ENCODE measurements at regions not wholly inside any gene's neighbourhood (a gene's known extent, or its start where the extent isn't known, plus 50 kb on each side); places are given as distances from the start of the nearest gene placed in this dataset.
"Not testable (repeated sequence)": the region's sequence is repeated elsewhere in the genome, so short reads cannot be mapped to it uniquely, and the experiment has no call there.

GRCh38 chr7:131843898-131844331 lies 287.5 kb upstream of the PODXL start:
- DNase-seq: no peak

- no peak for DNase-seq
Measured at GRCh38 chr7:131839967-131840690, 283.7 kb upstream of the PODXL start.

- no peak for DNase-seq
Measured at GRCh38 chr7:131836733-131837132, 280.3 kb upstream of the PODXL start.

- DNase-seq: no peak
Measured at GRCh38 chr7:131835141-131835540, 278.7 kb upstream of the PODXL start.

GRCh38 chr7:131830681-131831080 lies 274.3 kb upstream of the PODXL start:
- DNase-seq: no peak

- DNase-seq: no peak
Measured at GRCh38 chr7:131829947-131830558, 273.6 kb upstream of the PODXL start.

- no peak for DNase-seq
Measured at GRCh38 chr7:131827421-131827820, 271.0 kb upstream of the PODXL start.

GRCh38 chr7:131826960-131827359 lies 270.5 kb upstream of the PODXL start:
- DNase-seq: no peak

- not testable (repeated sequence) for DNase-seq
Measured at GRCh38 chr7:131823961-131824440, 267.6 kb upstream of the PODXL start.

- no peak for DNase-seq
Measured at GRCh38 chr7:131819891-131820290, 263.5 kb upstream of the PODXL start.

GRCh38 chr7:131816391-131817007 lies 260.1 kb upstream of the PODXL start:
- DNase-seq: no peak

- no peak for DNase-seq
Measured at GRCh38 chr7:131808736-131809135, 252.3 kb upstream of the PODXL start.

- DNase-seq: not testable (repeated sequence)
Measured at GRCh38 chr7:131808156-131808555, 251.7 kb upstream of the PODXL start.

GRCh38 chr7:131803816-131804215 lies 247.4 kb upstream of the PODXL start:
- DNase-seq: no peak

GRCh38 chr7:131802195-131802864 lies 245.9 kb upstream of the PODXL start:
- no peak for DNase-seq

GRCh38 chr7:131800531-131800930 lies 244.1 kb upstream of the PODXL start:
- no peak for DNase-seq

- no peak for DNase-seq
Measured at GRCh38 chr7:131800008-131800407, 243.6 kb upstream of the PODXL start.

GRCh38 chr7:131797841-131798240 lies 241.4 kb upstream of the PODXL start:
- DNase-seq: no peak

- DNase-seq: no peak
Measured at GRCh38 chr7:131795400-131795799, 239.0 kb upstream of the PODXL start.

- no peak for DNase-seq
Measured at GRCh38 chr7:131792311-131792710, 235.9 kb upstream of the PODXL start.

- no peak for DNase-seq
Measured at GRCh38 chr7:131787101-131787500, 230.7 kb upstream of the PODXL start.

- DNase-seq: no peak
Measured at GRCh38 chr7:131786204-131786603, 229.8 kb upstream of the PODXL start.

- no peak for DNase-seq
Measured at GRCh38 chr7:131778601-131779000, 222.2 kb upstream of the PODXL start.

Measured in HCEC 1CT (cell line).